GM18502 (cell line): ENCODE measurements at regions not wholly inside any gene's neighbourhood (a gene's known extent, or its start where the extent isn't known, plus 50 kb on each side); places are given as distances from the start of the nearest gene placed in this dataset.
"Not testable (repeated sequence)": the region's sequence is repeated elsewhere in the genome, so short reads cannot be mapped to it uniquely, and the experiment has no call there.

Experiments used
- ATAC-seq: cut with Tn5 transposase; IDR thresholded peaks from one replicate; pipeline ENCODE4 v1.9.1; 2021; ENCODE audit warnings: mild to moderate bottlenecking; ENCODE audit not compliant: unreplicated experiment, poor library complexity

GRCh38 chr1:78291418-78291817, 199.4 kb upstream of the PTGFR start:
- ATAC-seq, result no peak

DNA sequence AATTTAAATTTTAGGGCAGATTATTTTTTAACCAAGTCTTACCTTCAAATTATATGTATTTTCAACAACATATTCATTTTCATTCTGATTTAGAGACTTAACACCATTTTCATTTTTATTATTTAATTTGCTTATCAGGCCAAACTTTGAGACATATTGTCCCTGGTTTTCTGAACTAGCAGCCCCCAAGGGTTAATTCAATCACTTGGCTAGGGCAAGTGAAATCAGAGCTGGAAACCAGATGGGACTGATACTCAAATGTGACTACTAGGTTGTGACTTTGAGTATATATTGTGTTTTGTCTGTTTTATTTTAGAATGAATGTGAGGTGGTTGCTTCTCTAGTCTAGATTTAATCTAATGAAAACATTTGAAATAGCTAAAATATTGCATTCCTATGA, 198.9 kb upstream of the PTGFR start:
- ATAC-seq, result no peak

GRCh38 chr1:78292361-78292760, 198.4 kb upstream of the PTGFR start:
- no peak for ATAC-seq

- no peak for ATAC-seq
These were observed 192.9 kb upstream of the PTGFR start for GRCh38 chr1:78297836-78298235.

- ATAC-seq, result no peak
These were observed 192.4 kb upstream of the PTGFR start for GRCh38 chr1:78298349-78298748.

DNA sequence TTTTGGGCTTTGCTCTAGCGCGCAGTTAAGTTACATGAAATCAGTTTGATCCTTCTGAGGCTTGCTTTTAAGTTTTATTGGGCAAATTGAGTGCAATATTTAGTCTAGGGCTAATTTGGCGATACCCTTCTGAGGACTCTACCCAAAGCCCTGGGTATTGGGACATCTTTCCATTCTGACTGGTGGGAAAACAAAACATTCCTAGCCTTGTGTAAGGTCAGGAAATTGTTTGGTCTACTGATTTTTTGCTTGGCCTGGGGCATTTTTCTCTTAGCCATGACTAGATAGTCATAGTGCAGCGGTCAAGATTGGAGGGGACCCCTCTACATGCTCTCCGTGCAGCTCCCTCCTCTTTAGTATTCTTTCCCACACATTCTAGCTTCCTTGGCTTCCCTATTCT, 189.6 kb upstream of the PTGFR start:
- ATAC-seq, result no peak

DNA sequence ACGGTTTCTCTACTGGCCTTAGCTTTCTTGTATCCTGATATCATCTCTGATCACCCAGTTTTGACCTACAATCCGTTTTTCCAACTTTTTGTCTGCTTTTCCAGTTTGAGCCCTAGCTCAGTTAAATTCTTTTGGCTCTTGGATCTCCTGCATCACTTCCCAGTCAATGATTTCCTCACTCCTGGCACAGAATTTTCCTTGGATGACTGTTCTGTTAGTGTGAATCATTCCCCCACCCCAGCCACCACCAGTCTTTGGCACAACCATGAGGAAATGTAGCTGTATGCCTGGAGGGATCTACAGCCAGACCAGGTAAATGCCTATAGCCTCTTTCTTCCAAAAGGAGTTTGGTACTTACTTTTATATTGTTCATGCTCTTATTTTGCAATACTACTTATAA, 187.2 kb upstream of the PTGFR start:
- ATAC-seq, result no peak

- ATAC-seq, result no peak
These were observed 186.4 kb upstream of the PTGFR start for GRCh38 chr1:78304341-78304740.

DNA sequence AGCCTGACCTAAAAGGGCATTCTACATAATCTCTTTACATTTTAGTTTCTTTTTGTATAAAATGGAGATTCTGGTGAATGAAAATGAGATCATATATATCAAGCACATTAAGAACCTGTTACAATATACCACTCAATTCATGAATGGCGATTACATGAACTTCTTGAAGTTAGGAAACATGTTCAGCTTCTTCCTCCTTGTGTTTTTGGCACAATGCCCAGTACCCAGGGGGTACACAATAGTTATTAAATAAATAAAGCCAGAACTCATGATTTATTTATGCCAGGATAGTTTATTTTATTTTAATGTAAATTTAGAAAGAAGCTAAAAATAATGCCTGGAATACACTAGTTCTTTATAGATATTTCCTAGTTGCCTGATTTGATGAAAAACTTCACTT, 186.0 kb upstream of the PTGFR start:
- no peak for ATAC-seq

DNA sequence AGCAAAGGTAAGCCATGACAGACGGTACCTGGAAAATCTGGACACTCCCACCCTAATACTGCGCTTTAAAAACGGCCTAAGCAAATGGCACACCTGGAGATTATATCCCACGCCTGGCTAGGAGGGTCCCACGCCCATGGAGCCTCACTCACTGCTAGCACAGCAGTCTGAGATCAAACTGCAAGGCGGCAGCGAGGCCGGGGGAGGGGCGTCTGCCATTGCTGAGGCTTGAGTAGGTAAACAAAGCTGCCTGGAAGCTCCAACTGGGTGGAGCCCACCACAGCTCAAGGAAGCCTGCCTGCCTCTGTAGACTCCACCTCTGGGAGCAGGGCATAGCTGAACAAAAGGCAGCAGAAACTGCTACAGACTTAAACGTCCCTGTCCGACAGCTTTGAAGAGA, 180.5 kb upstream of the PTGFR start:
- ATAC-seq, result not testable (repeated sequence)

DNA sequence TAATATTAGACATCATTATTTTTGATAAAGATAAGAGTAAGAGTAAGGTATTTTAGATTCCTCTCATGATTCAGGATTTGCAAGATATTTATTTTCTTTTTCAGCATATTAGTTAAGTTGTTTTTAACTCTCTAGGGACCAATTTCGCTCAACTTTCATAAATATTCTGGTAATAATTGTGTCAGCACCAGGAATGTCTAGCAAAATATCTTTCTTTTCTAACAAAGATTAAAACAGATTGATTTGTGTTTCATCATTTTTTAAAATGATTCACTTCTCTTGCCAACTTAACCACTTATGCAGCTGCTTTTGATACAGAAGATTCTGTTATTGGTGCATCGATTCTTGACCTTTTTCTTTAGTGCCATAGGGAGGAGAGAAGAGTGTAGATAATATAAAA, 172.8 kb upstream of the PTGFR start:
- no peak for ATAC-seq

- no peak for ATAC-seq
These were observed 171.2 kb upstream of the PTGFR start for GRCh38 chr1:78319603-78320002.

GRCh38 chr1:78322928-78323680, 167.7 kb upstream of the PTGFR start:
- ATAC-seq, result no peak

- ATAC-seq, result no peak
These were observed 165.5 kb upstream of the PTGFR start for GRCh38 chr1:78325293-78325692.

- ATAC-seq, result no peak
These were observed 161.3 kb upstream of the PTGFR start for GRCh38 chr1:78329475-78329874.

- ATAC-seq, result no peak
These were observed 159.0 kb upstream of the PTGFR start for GRCh38 chr1:78331799-78332198.

DNA sequence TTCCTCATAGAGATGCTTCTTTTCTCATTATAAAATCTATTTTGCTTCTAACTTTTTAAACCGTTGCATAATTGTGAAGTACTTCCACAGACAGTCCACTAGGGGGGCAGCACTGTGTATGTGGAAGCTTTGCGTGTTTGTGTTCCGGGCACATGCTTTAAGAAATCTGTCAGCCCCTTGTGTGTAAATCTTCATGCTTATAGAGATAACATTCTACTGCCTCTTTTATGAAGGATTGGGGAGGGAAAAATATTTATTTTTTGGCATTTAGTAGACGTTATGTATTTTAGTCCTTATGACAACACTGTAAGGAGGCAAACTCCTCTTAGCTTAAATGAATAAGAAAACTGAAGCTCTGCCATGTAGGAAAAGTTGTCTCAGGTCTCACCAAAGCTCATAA, 157.3 kb upstream of the PTGFR start:
- ATAC-seq, result peak; percentile 93

DNA sequence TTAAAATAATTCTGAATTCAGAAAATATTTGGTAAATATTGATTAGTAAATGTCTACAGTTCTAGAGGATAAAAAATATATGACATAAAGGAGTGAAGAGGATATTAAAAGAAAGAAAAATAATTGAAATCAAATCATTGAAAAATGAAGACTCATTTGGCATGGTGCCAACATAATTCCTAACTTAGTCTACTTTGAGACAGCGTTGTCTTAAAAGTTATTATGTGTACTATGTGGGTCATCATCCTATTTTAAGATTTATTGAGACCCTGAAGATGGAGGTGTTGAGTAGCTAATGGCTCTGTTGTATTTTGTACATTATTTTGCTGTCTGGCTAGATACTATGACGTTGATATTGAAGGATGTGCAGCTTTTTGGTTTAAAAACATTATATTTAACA, 156.7 kb upstream of the PTGFR start:
- ATAC-seq, result no peak

- ATAC-seq, result no peak
These were observed 155.8 kb upstream of the PTGFR start for GRCh38 chr1:78334952-78335351.

- not testable (repeated sequence) for ATAC-seq
These were observed 154.0 kb upstream of the PTGFR start for GRCh38 chr1:78336751-78337150.

DNA sequence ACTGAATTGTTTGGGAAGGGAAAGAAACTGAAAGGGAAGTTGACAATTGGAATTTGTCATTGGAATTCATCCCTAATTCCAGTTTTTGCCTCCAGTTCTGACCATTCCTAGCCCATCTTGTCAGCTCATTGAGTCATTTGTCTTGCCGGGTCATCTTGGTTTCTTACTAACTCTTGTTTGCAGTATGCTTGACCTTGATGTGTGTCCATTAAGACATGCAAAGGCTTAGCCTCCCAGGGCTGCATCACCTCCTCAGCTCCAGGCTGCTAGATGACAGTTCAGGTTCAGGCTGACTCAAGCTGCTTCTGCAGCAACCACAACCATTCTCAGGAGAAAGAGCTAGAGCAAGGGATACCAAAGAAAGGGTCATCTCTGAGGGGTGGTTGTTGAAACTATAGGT, 151.3 kb upstream of the PTGFR start:
- ATAC-seq, result no peak

GRCh38 chr1:78340006-78340405, 150.8 kb upstream of the PTGFR start:
- ATAC-seq, result no peak
